ENCODE measurements at regions not wholly inside any gene's neighbourhood (a gene's known extent, or its start where the extent isn't known, plus 50 kb on each side); places are given as distances from the start of the nearest gene placed in this dataset.

DNA sequence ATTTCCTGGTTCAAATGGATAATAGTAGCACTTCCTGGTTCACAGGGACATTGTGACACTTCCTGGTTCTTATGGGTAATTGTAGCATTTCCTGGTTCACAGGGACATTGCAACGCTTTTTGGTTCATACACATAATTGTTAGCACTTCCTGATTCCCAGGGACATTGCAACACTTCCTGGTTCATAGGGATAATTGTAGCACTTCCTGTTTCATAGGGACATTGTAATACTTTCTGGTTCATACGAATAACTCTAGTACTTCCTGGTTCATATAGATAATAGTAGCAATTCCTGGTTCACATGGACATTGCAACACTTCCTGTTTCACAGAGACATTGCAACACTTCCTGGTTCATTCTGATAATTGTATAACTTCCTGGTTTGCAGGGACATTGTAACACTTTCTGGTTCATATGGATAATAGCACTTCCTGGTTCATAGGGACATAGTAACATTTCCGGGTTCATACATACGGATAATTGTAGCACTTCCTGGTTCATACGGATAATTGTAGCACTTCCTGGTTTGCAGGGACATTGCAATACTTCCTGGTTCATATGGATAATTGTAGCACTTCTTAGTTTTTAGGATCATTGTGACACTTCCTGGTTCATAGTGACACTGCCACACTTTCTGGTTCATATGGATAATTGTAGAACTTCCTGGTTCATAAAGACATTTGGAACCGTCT is 61.6 kb upstream of the CD99 start:
- Histone ChIP-seq H3K4me1 (ENCODE audit: control insufficient read depth, low read length) (peaks cover 53% of the 10 kb centered on the region), H3K79me2 (ENCODE audit: control insufficient read depth, low read length) (peaks cover 8% of the 10 kb centered on the region; the same call in 1 of the 2 replicates), H3K27me3 (ENCODE audit: control insufficient read depth, low read length) (no peaks in the 10 kb centered on the region), H3K9me2 (replicated peaks; ENCODE audit: control insufficient read depth, low read length) (0 out of 2 replicates have a peak, but pooled peaks cover 3% of the 10 kb centered on the region), H3K4me2 (ENCODE audit: low read length) (peak overlapping the region; percentile 78), H3F3A (ENCODE audit: control insufficient read depth, insufficient read depth) (peaks cover 40% of the 10 kb centered on the region), H3K27ac (ENCODE audit: low read depth, low read length) (peak overlapping the region; percentile 94), H4K20me1 (ENCODE audit: control insufficient read depth, insufficient read depth, low read depth, low read length) (no peaks in the 10 kb centered on the region), H3K4me3 (ENCODE audit: low read length) (peak overlapping the region; percentile 70), H3K9me3 (ENCODE audit: control insufficient read depth, insufficient read depth, low read length) (peaks cover 38% of the 10 kb centered on the region), H3K36me3 (ENCODE audit: control insufficient read depth, low read length) (peaks cover 71% of the 10 kb centered on the region)
- TF ChIP-seq, protein P1, sequence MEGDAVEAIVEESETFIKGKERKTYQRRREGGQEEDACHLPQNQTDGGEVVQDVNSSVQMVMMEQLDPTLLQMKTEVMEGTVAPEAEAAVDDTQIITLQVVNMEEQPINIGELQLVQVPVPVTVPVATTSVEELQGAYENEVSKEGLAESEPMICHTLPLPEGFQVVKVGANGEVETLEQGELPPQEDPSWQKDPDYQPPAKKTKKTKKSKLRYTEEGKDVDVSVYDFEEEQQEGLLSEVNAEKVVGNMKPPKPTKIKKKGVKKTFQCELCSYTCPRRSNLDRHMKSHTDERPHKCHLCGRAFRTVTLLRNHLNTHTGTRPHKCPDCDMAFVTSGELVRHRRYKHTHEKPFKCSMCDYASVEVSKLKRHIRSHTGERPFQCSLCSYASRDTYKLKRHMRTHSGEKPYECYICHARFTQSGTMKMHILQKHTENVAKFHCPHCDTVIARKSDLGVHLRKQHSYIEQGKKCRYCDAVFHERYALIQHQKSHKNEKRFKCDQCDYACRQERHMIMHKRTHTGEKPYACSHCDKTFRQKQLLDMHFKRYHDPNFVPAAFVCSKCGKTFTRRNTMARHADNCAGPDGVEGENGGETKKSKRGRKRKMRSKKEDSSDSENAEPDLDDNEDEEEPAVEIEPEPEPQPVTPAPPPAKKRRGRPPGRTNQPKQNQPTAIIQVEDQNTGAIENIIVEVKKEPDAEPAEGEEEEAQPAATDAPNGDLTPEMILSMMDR (IDR thresholded peaks at IDR 0.05; ENCODE audit: low read depth, low read length, poor library complexity, severe bottlenecking) = no peak
- no peak for TF ChIP-seq EZH2phosphoT487 (IDR thresholded peaks at IDR 0.05; ENCODE audit: borderline replicate concordance, low read length)

DNA sequence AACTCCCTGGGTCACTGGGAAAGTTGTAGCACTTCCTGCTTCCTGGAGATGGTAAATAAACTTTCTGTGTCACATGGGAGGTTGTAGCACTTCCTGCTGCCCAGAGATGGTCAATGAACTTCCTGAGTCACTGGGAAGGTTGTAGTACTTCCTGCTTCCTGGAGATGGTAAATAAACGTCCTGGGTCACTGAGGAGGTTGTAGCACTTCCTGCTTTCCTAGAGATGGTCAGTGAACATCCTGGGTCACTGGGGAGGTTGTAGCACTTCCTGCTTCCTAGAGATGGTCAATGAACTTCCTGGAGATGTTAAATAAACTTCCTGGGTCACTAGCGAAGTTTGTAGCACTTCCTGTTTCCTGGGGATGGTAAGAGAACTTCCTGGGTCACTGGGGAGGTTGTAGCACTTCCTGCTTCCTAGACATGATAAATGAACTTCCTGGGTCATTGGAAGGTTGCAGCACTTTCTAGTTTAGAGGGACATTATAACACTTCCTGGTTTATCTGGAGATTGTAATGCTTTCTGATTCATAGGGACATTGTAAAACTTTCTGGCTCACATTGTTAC is 62.3 kb upstream of the CD99 start:
- Histone ChIP-seq H3K4me3 (ENCODE audit: low read length) (peak overlapping the region; percentile 70), H3K36me3 (ENCODE audit: control insufficient read depth, low read length) (peaks cover 75% of the 10 kb centered on the region)
- TF ChIP-seq, protein P1 (IDR thresholded peaks at IDR 0.05; ENCODE audit: low read depth, low read length, poor library complexity, severe bottlenecking) = no peak
- no peak for TF ChIP-seq EZH2phosphoT487 (IDR thresholded peaks at IDR 0.05; ENCODE audit: borderline replicate concordance, low read length)

DNA sequence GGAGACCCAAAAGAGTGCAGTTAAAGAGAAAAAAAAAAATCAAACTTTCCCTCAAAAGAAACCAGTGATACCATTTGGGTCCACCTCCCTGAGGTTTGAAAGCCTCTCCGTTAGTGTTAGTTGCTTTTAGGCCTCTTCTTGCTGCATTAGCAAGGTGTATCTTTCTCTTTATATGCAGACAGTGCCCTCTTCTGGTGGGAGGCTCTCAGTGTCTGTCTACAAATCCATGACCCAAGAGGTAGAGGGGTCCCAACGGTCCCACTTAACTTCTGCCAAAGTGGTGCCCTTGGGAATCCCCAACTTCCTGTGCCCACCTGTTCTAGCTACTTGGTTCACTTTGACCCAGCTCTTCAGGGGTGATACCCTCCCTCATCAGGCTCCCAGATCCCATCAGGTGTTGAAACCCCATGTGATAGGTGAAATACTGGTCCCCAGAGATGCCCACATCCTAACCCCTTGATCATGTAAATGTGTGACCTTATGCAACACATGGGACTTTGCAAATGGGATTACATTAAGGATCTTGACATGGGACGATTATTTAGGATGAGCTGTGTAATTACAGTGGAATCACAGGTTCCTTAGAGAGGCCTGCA is 63.7 kb upstream of the CD99 start:
- Histone ChIP-seq H4K20me1 (ENCODE audit: control insufficient read depth, insufficient read depth, low read depth, low read length) (no peaks in the 10 kb centered on the region), H3F3A (ENCODE audit: control insufficient read depth, insufficient read depth) (peaks cover 41% of the 10 kb centered on the region), H3K27me3 (ENCODE audit: control insufficient read depth, low read length) (no peaks in the 10 kb centered on the region), H3K4me2 (ENCODE audit: low read length) (no peak overlapping the region), H3K4me3 (ENCODE audit: low read length) (no peak overlapping the region), H3K9me3 (ENCODE audit: control insufficient read depth, insufficient read depth, low read length) (peaks cover 30% of the 10 kb centered on the region), H3K79me2 (ENCODE audit: control insufficient read depth, low read length) (no peaks in the 10 kb centered on the region), H3K27ac (ENCODE audit: low read depth, low read length) (no peak overlapping the region), H3K4me1 (ENCODE audit: control insufficient read depth, low read length) (peaks cover 45% of the 10 kb centered on the region), H3K36me3 (ENCODE audit: control insufficient read depth, low read length) (peaks cover 78% of the 10 kb centered on the region), H3K9me2 (replicated peaks; ENCODE audit: control insufficient read depth, low read length) (no peaks in the 10 kb centered on the region)
- TF ChIP-seq, protein P1 (IDR thresholded peaks at IDR 0.05; ENCODE audit: low read depth, low read length, poor library complexity, severe bottlenecking) = peak; percentile 84
- TF ChIP-seq EZH2phosphoT487 (IDR thresholded peaks at IDR 0.05; ENCODE audit: borderline replicate concordance, low read length) = no peak

More for the DNA sequence above, 62.3 kb upstream of the CD99 start:
- H3K9me2 ChIP-seq (replicated peaks; ENCODE audit: control insufficient read depth, low read length) = 0 out of 2 replicates have a peak, but pooled peaks cover 3% of the 10 kb centered on the region
- no peaks in the 10 kb centered on the region for H3K27me3 ChIP-seq (ENCODE audit: control insufficient read depth, low read length)
- H3K27ac ChIP-seq (ENCODE audit: low read depth, low read length) = peak overlapping the region; percentile 94
- peak overlapping the region; percentile 78 for H3K4me2 ChIP-seq (ENCODE audit: low read length)
- H3K4me1 ChIP-seq (ENCODE audit: control insufficient read depth, low read length) = peaks cover 53% of the 10 kb centered on the region
- H3F3A ChIP-seq (ENCODE audit: control insufficient read depth, insufficient read depth) = peaks cover 43% of the 10 kb centered on the region
- peaks cover 8% of the 10 kb centered on the region; the same call in 1 of the 2 replicates for H3K79me2 ChIP-seq (ENCODE audit: control insufficient read depth, low read length)
- peaks cover 38% of the 10 kb centered on the region for H3K9me3 ChIP-seq (ENCODE audit: control insufficient read depth, insufficient read depth, low read length)
- no peaks in the 10 kb centered on the region for H4K20me1 ChIP-seq (ENCODE audit: control insufficient read depth, insufficient read depth, low read depth, low read length)

Measured in DOHH2 (cell line).